HG03139 (cell line): ENCODE measurements at regions not wholly inside any gene's neighbourhood (a gene's known extent, or its start where the extent isn't known, plus 50 kb on each side); places are given as distances from the start of the nearest gene placed in this dataset.
"Not testable (repeated sequence)": the region's sequence is repeated elsewhere in the genome, so short reads cannot be mapped to it uniquely, and the experiment has no call there.

Source experiments
- ATAC-seq: cut with Tn5 transposase; IDR thresholded peaks from one replicate; pipeline ENCODE4 v1.9.1; 2021; ENCODE audit not compliant: unreplicated experiment

- ATAC-seq = not testable (repeated sequence)
These were observed 146.9 kb upstream of the PLGLB2 start for GRCh38 chr2:87600961-87601360.

GRCh38 chr2:87602118-87602517, 145.8 kb upstream of the PLGLB2 start:
- ATAC-seq = not testable (repeated sequence)

- ATAC-seq = not testable (repeated sequence)
These were observed 145.2 kb upstream of the PLGLB2 start for GRCh38 chr2:87602728-87603127.

GRCh38 chr2:87603418-87604278, 144.2 kb upstream of the PLGLB2 start:
- not testable (repeated sequence) for ATAC-seq

- not testable (repeated sequence) for ATAC-seq
These were observed 143.5 kb upstream of the PLGLB2 start for GRCh38 chr2:87604279-87604818.

GRCh38 chr2:87604980-87605379, 142.9 kb upstream of the PLGLB2 start:
- ATAC-seq = not testable (repeated sequence)

- not testable (repeated sequence) for ATAC-seq
These were observed 139.3 kb upstream of the PLGLB2 start for GRCh38 chr2:87608377-87609166.

- ATAC-seq = not testable (repeated sequence)
These were observed 136.9 kb upstream of the PLGLB2 start for GRCh38 chr2:87610974-87611373.

GRCh38 chr2:87611416-87611815, 136.5 kb upstream of the PLGLB2 start:
- ATAC-seq = not testable (repeated sequence)

- not testable (repeated sequence) for ATAC-seq
These were observed 135.9 kb upstream of the PLGLB2 start for GRCh38 chr2:87611956-87612355.

- ATAC-seq = not testable (repeated sequence)
These were observed 133.0 kb upstream of the PLGLB2 start for GRCh38 chr2:87614829-87615434.

- not testable (repeated sequence) for ATAC-seq
These were observed 128.8 kb upstream of the PLGLB2 start for GRCh38 chr2:87619121-87619520.

GRCh38 chr2:87621139-87621538, 126.7 kb upstream of the PLGLB2 start:
- ATAC-seq = not testable (repeated sequence)

- not testable (repeated sequence) for ATAC-seq
These were observed 125.2 kb upstream of the PLGLB2 start for GRCh38 chr2:87622720-87623119.

- not testable (repeated sequence) for ATAC-seq
These were observed 118.1 kb upstream of the PLGLB2 start for GRCh38 chr2:87629491-87630458.

- ATAC-seq = not testable (repeated sequence)
These were observed 117.0 kb upstream of the PLGLB2 start for GRCh38 chr2:87630892-87631291.

- ATAC-seq = not testable (repeated sequence)
These were observed 116.5 kb upstream of the PLGLB2 start for GRCh38 chr2:87631402-87631801.

GRCh38 chr2:87633287-87633963, 114.5 kb upstream of the PLGLB2 start:
- ATAC-seq = not testable (repeated sequence)

GRCh38 chr2:87634106-87634505, 113.8 kb upstream of the PLGLB2 start:
- not testable (repeated sequence) for ATAC-seq
